Breast epithelium (tissue), 3 donors: ENCODE measurements at regions not wholly inside any gene's neighbourhood (a gene's known extent, or its start where the extent isn't known, plus 50 kb on each side); places are given as distances from the start of the nearest gene placed in this dataset.

Experiments used
- POLR2A ChIP-seq: fragments of 450-650 bp; IDR thresholded peaks from one replicate; pipeline ENCODE4 v1.6.1; 2016; ENCODE audit warnings: antibody characterized with exemption, mild to moderate bottlenecking, moderate library complexity
- POLR2AphosphoS5 ChIP-seq, 3 donors: sonication (generic); formaldehyde crosslinking; IDR thresholded peaks; one replicate each; pipeline ENCODE4 v1.6.1; 2017; ENCODE audit warnings: antibody characterized with exemption in 3 of 3
- TF ChIP-seq, protein P1 (sequence below), 3 donors: fragments of 450-650 bp; IDR thresholded peaks; one replicate each; pipeline ENCODE4 v1.5.1; 2016 to 2017; ENCODE audit warnings: antibody characterized with exemption in 3 of 3, mild to moderate bottlenecking in 3 of 3, moderate library complexity in 3 of 3

DNA sequence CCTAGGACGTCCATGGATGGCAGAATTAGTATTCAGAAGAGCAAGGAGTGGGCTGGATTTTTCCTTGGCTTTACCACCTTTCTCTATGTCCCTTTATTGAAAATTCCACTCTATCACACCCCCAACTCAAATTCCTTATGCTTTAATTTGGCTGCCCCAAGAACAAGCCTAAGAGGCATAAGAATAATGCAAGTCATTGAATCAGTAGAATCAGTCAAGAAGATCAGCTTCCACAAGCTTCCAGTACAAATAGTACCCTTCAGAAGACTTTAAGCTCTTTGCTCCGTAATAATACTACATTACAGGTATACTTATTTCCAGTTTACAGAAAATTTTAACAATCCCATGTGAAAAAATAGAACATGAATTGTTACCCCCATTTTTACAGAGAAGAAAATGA is 51.0 kb upstream of the SNAP25 start:
- TF ChIP-seq, protein P1, sequence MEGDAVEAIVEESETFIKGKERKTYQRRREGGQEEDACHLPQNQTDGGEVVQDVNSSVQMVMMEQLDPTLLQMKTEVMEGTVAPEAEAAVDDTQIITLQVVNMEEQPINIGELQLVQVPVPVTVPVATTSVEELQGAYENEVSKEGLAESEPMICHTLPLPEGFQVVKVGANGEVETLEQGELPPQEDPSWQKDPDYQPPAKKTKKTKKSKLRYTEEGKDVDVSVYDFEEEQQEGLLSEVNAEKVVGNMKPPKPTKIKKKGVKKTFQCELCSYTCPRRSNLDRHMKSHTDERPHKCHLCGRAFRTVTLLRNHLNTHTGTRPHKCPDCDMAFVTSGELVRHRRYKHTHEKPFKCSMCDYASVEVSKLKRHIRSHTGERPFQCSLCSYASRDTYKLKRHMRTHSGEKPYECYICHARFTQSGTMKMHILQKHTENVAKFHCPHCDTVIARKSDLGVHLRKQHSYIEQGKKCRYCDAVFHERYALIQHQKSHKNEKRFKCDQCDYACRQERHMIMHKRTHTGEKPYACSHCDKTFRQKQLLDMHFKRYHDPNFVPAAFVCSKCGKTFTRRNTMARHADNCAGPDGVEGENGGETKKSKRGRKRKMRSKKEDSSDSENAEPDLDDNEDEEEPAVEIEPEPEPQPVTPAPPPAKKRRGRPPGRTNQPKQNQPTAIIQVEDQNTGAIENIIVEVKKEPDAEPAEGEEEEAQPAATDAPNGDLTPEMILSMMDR (IDR thresholded peaks at IDR 0.05): no peak
- TF ChIP-seq POLR2A (no peak), POLR2AphosphoS5 (IDR thresholded peaks at IDR 0.05) (no peak)
